ENCODE measurements at regions not wholly inside any gene's neighbourhood (a gene's known extent, or its start where the extent isn't known, plus 50 kb on each side); places are given as distances from the start of the nearest gene placed in this dataset.

- no peak overlapping the region for H3K27ac ChIP-seq (ENCODE audit: low read depth in 2 of 2, low read length in 2 of 2)
- no peaks in the 10 kb centered on the region for H3K9me3 ChIP-seq (ENCODE audit: control insufficient read depth in 2 of 3, insufficient read depth in 1 of 3, low read length in 3 of 3)
- no peaks in the 10 kb centered on the region for H3K4me1 ChIP-seq (ENCODE audit: control insufficient read depth in 2 of 3, insufficient read depth in 2 of 3, low read depth in 1 of 3, low read length in 3 of 3)
- no peaks in the 10 kb centered on the region for H3K36me3 ChIP-seq (ENCODE audit: control insufficient read depth in 2 of 3, insufficient read depth in 3 of 3, low read length in 3 of 3)
- no peak overlapping the region for H3K4me3 ChIP-seq (ENCODE audit: low read length in 3 of 3)
- FAIRE-seq (no peak), DNase-seq (no peak)
- TF ChIP-seq CTCF (IDR thresholded peaks at IDR 0.05; ENCODE audit: borderline replicate concordance, extremely low read depth, insufficient read depth) = no peak
- intact Hi-C loops (cut with DNase I) = no loop called here
- no peak overlapping the region for H3K9ac ChIP-seq (ENCODE audit: low read length in 3 of 3)
- H3K27me3 ChIP-seq (ENCODE audit: control insufficient read depth, insufficient read depth, low read length) = no peaks in the 10 kb centered on the region
Observed at GRCh38 chr10:108852211-108852610, 1071.1 kb downstream of the XPNPEP1 start.

- Histone ChIP-seq H3K27me3 (ENCODE audit: control insufficient read depth, insufficient read depth, low read length) (no peaks in the 10 kb centered on the region), H3K9me3 (ENCODE audit: control insufficient read depth in 2 of 3, insufficient read depth in 1 of 3, low read length in 3 of 3) (no peaks in the 10 kb centered on the region), H3K4me1 (ENCODE audit: control insufficient read depth in 2 of 3, insufficient read depth in 2 of 3, low read depth in 1 of 3, low read length in 3 of 3) (no peaks in the 10 kb centered on the region), H3K27ac (ENCODE audit: low read depth in 2 of 2, low read length in 2 of 2) (no peak overlapping the region), H3K36me3 (ENCODE audit: control insufficient read depth in 2 of 3, insufficient read depth in 3 of 3, low read length in 3 of 3) (no peaks in the 10 kb centered on the region), H3K4me3 (ENCODE audit: low read length in 3 of 3) (no peak overlapping the region), H3K9ac (ENCODE audit: low read length in 3 of 3) (no peak overlapping the region)
- DNase-seq = no peak
- intact Hi-C loops (cut with DNase I) = no loop called here
- FAIRE-seq = peak; percentile 27
- no peak for TF ChIP-seq CTCF (IDR thresholded peaks at IDR 0.05; ENCODE audit: borderline replicate concordance, extremely low read depth, insufficient read depth)
Observed at GRCh38 chr10:108850138-108850854, 1073.0 kb downstream of the XPNPEP1 start.

- Histone ChIP-seq H3K9me3 (ENCODE audit: control insufficient read depth in 2 of 3, insufficient read depth in 1 of 3, low read length in 3 of 3) (no peaks in the 10 kb centered on the region), H3K9ac (ENCODE audit: low read length in 3 of 3) (no peak overlapping the region), H3K4me1 (ENCODE audit: control insufficient read depth in 2 of 3, insufficient read depth in 2 of 3, low read depth in 1 of 3, low read length in 3 of 3) (no peaks in the 10 kb centered on the region), H3K4me3 (ENCODE audit: low read length in 3 of 3) (no peak overlapping the region), H3K27me3 (ENCODE audit: control insufficient read depth, insufficient read depth, low read length) (no peaks in the 10 kb centered on the region), H3K27ac (ENCODE audit: low read depth in 2 of 2, low read length in 2 of 2) (no peak overlapping the region), H3K36me3 (ENCODE audit: control insufficient read depth in 2 of 3, insufficient read depth in 3 of 3, low read length in 3 of 3) (no peaks in the 10 kb centered on the region)
- intact Hi-C loops (cut with DNase I) = no loop called here
- no peak for TF ChIP-seq CTCF (IDR thresholded peaks at IDR 0.05; ENCODE audit: borderline replicate concordance, extremely low read depth, insufficient read depth)
- FAIRE-seq (no peak), DNase-seq (no peak)
Observed at GRCh38 chr10:108849688-108850087, 1073.6 kb downstream of the XPNPEP1 start.

GRCh38 chr10:108849186-108849585, 1074.1 kb downstream of the XPNPEP1 start:
- no peak for TF ChIP-seq CTCF (IDR thresholded peaks at IDR 0.05; ENCODE audit: borderline replicate concordance, extremely low read depth, insufficient read depth)

More at GRCh38 chr10:108849186-108849585, 1074.1 kb downstream of the XPNPEP1 start:
- intact Hi-C loops (cut with DNase I) = no loop called here
- H3K27me3 ChIP-seq (ENCODE audit: control insufficient read depth, insufficient read depth, low read length) = no peaks in the 10 kb centered on the region
- H3K4me3 ChIP-seq (ENCODE audit: low read length in 3 of 3) = no peak overlapping the region
- H3K9me3 ChIP-seq (ENCODE audit: control insufficient read depth in 2 of 3, insufficient read depth in 1 of 3, low read length in 3 of 3) = no peaks in the 10 kb centered on the region
- H3K36me3 ChIP-seq (ENCODE audit: control insufficient read depth in 2 of 3, insufficient read depth in 3 of 3, low read length in 3 of 3) = no peaks in the 10 kb centered on the region
- DNase-seq (no peak), FAIRE-seq (no peak)
- no peak overlapping the region for H3K27ac ChIP-seq (ENCODE audit: low read depth in 2 of 2, low read length in 2 of 2)
- no peak overlapping the region for H3K9ac ChIP-seq (ENCODE audit: low read length in 3 of 3)
- H3K4me1 ChIP-seq (ENCODE audit: control insufficient read depth in 2 of 3, insufficient read depth in 2 of 3, low read depth in 1 of 3, low read length in 3 of 3) = no peaks in the 10 kb centered on the region

All from kidney (tissue), 13 donors.